ENCODE measurements at regions not wholly inside any gene's neighbourhood (a gene's known extent, or its start where the extent isn't known, plus 50 kb on each side); places are given as distances from the start of the nearest gene placed in this dataset.

DNA sequence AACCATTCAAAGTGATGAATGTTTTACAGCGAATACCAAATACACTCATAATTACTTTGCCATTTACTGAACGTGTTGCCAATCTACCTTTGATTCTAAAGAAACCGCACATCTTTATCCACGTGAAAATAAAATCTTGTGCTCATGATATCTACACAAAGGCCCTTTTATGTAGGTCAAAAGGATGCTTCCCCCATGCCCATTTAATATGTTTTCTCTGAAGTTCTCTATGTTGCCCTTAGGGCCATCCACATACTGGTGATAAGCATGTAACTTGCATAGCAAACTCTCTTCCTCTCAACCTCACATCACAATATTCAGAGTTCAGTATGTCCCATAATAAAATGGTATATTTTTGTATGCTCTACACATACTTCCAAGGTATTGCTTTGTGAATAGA lies 380.0 kb upstream of the FIGN start:
- TF ChIP-seq, protein P1, sequence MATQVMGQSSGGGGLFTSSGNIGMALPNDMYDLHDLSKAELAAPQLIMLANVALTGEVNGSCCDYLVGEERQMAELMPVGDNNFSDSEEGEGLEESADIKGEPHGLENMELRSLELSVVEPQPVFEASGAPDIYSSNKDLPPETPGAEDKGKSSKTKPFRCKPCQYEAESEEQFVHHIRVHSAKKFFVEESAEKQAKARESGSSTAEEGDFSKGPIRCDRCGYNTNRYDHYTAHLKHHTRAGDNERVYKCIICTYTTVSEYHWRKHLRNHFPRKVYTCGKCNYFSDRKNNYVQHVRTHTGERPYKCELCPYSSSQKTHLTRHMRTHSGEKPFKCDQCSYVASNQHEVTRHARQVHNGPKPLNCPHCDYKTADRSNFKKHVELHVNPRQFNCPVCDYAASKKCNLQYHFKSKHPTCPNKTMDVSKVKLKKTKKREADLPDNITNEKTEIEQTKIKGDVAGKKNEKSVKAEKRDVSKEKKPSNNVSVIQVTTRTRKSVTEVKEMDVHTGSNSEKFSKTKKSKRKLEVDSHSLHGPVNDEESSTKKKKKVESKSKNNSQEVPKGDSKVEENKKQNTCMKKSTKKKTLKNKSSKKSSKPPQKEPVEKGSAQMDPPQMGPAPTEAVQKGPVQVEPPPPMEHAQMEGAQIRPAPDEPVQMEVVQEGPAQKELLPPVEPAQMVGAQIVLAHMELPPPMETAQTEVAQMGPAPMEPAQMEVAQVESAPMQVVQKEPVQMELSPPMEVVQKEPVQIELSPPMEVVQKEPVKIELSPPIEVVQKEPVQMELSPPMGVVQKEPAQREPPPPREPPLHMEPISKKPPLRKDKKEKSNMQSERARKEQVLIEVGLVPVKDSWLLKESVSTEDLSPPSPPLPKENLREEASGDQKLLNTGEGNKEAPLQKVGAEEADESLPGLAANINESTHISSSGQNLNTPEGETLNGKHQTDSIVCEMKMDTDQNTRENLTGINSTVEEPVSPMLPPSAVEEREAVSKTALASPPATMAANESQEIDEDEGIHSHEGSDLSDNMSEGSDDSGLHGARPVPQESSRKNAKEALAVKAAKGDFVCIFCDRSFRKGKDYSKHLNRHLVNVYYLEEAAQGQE (IDR thresholded peaks at IDR 0.05; ENCODE audit: low read depth, low read length), result no peak
- TF ChIP-seq POLR2AphosphoS5 (IDR thresholded peaks at IDR 0.05; ENCODE audit: low read depth, low read length), result no peak
- TF ChIP-seq, protein P2, sequence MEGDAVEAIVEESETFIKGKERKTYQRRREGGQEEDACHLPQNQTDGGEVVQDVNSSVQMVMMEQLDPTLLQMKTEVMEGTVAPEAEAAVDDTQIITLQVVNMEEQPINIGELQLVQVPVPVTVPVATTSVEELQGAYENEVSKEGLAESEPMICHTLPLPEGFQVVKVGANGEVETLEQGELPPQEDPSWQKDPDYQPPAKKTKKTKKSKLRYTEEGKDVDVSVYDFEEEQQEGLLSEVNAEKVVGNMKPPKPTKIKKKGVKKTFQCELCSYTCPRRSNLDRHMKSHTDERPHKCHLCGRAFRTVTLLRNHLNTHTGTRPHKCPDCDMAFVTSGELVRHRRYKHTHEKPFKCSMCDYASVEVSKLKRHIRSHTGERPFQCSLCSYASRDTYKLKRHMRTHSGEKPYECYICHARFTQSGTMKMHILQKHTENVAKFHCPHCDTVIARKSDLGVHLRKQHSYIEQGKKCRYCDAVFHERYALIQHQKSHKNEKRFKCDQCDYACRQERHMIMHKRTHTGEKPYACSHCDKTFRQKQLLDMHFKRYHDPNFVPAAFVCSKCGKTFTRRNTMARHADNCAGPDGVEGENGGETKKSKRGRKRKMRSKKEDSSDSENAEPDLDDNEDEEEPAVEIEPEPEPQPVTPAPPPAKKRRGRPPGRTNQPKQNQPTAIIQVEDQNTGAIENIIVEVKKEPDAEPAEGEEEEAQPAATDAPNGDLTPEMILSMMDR (IDR thresholded peaks at IDR 0.05), result no peak
- no peak for TF ChIP-seq TAF1 (IDR thresholded peaks at IDR 0.05; ENCODE audit: borderline replicate concordance, low read depth, low read length)
- TF ChIP-seq JUND (IDR thresholded peaks at IDR 0.05), result no peak
- TF ChIP-seq, protein P3, sequence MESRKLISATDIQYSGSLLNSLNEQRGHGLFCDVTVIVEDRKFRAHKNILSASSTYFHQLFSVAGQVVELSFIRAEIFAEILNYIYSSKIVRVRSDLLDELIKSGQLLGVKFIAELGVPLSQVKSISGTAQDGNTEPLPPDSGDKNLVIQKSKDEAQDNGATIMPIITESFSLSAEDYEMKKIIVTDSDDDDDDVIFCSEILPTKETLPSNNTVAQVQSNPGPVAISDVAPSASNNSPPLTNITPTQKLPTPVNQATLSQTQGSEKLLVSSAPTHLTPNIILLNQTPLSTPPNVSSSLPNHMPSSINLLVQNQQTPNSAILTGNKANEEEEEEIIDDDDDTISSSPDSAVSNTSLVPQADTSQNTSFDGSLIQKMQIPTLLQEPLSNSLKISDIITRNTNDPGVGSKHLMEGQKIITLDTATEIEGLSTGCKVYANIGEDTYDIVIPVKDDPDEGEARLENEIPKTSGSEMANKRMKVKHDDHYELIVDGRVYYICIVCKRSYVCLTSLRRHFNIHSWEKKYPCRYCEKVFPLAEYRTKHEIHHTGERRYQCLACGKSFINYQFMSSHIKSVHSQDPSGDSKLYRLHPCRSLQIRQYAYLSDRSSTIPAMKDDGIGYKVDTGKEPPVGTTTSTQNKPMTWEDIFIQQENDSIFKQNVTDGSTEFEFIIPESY (IDR thresholded peaks at IDR 0.05; ENCODE audit: borderline replicate concordance, low read depth), result no peak
- TF ChIP-seq RFX5 (IDR thresholded peaks at IDR 0.05; ENCODE audit: low read length), result no peak
- TF ChIP-seq EZH2phosphoT487 (IDR thresholded peaks at IDR 0.05; ENCODE audit: borderline replicate concordance, low read depth), result no peak
- TF ChIP-seq TCF12 (IDR thresholded peaks at IDR 0.05), result no peak
- no peak for TF ChIP-seq GABPA (IDR thresholded peaks at IDR 0.05; ENCODE audit: low read depth)

Data from SK-N-SH (cell line).